Naive thymus-derived CD4-positive, alpha-beta T cell (primary cell): ENCODE measurements at regions not wholly inside any gene's neighbourhood (a gene's known extent, or its start where the extent isn't known, plus 50 kb on each side); places are given as distances from the start of the nearest gene placed in this dataset.

Experiments used
- ATAC-seq: fragments of 150-1000 bp; cut with Tn5 transposase; 2 replicates; pipeline ENCODE4 v1.10.0; 2021; ENCODE audit warnings: mild to moderate bottlenecking, moderate library complexity
- CTCF ChIA-PET: fragments of 350-600 bp; sonication (Branson Sonifier 250); formaldehyde crosslinking; loops from one replicate; lab custom pipeline; 2021; ENCODE audit warnings: antibody characterized with exemption; lab: Charles Lee
- POLR2A ChIA-PET: fragments of 350-600 bp; sonication (Branson Sonifier 250); formaldehyde crosslinking; loops from one replicate; lab custom pipeline; 2021; ENCODE audit warnings: antibody characterized with exemption, inconsistent platforms; lab: Charles Lee
- DNase-seq, 9 donors: peaks; one replicate each; pipeline versions ENCODE4 v3.0.0 to v3.0.0-alpha.2; 2020 to 2022; ENCODE audit warnings: mixed read lengths in 1 of 9
- H3K27ac ChIP-seq: one replicate; pipeline ENCODE4 v1.7.0; 2013; ENCODE audit warnings: mild to moderate bottlenecking, low read depth, low read length, moderate library complexity
- H3K27me3 ChIP-seq, 2 donors: one replicate each; pipeline ENCODE4 v1.7.0; 2013; ENCODE audit warnings: low read length in 2 of 2, mild to moderate bottlenecking in 2 of 2, moderate library complexity in 2 of 2; ENCODE audit not compliant: control insufficient read depth in 2 of 2, insufficient read depth in 2 of 2
- H3K36me3 ChIP-seq, 3 experiments: 1 replicate in 2 of 3; 2 replicates in 1 of 3; pipeline ENCODE4 v1.7.0; 2013; ENCODE audit warnings: low read length in 3 of 3, mild to moderate bottlenecking in 3 of 3, moderate library complexity in 1 of 3; ENCODE audit not compliant: insufficient read depth in 3 of 3, control insufficient read depth in 2 of 3
- H3K4me1 ChIP-seq, 2 donors: one replicate each; pipeline ENCODE4 v1.7.0; 2013; ENCODE audit warnings: low read length in 2 of 2, mild to moderate bottlenecking in 2 of 2, moderate library complexity in 1 of 2; ENCODE audit not compliant: control insufficient read depth in 2 of 2, insufficient read depth in 2 of 2
- H3K4me3 ChIP-seq: 2 replicates; pipeline ENCODE4 v1.7.0; 2013; ENCODE audit warnings: mild to moderate bottlenecking, low read length
- H3K9me3 ChIP-seq, 3 experiments: 1 replicate in 2 of 3; 2 replicates in 1 of 3; pipeline ENCODE4 v1.7.0; 2013; ENCODE audit warnings: low read length in 3 of 3; ENCODE audit not compliant: control insufficient read depth in 2 of 3
- H3K27ac Mint-ChIP-seq, 9 donors: one replicate each; pipeline ENCODE4 v1.8.0; 2020 to 2022; ENCODE audit warnings: mixed read lengths in 9 of 9, mild to moderate bottlenecking in 8 of 9, moderate library complexity in 5 of 9, inconsistent platforms in 2 of 9
- H3K27me3 Mint-ChIP-seq, 5 donors: one replicate each; pipeline ENCODE4 v1.8.0; 2021 to 2022; ENCODE audit warnings: mixed read lengths in 5 of 5, mild to moderate bottlenecking in 1 of 5
- H3K36me3 Mint-ChIP-seq, 5 donors: one replicate each; pipeline ENCODE4 v1.8.0; 2020 to 2022; ENCODE audit warnings: mixed read lengths in 5 of 5, mild to moderate bottlenecking in 3 of 5, inconsistent platforms in 1 of 5
- H3K4me1 Mint-ChIP-seq, 7 donors: one replicate each; pipeline ENCODE4 v1.8.0; 2020 to 2022; ENCODE audit warnings: mixed read lengths in 7 of 7, mild to moderate bottlenecking in 3 of 7, inconsistent platforms in 1 of 7
- H3K4me3 Mint-ChIP-seq, 10 donors: one replicate each; pipeline ENCODE4 v1.8.0; 2020 to 2022; ENCODE audit warnings: mild to moderate bottlenecking in 10 of 10, mixed read lengths in 10 of 10, moderate library complexity in 6 of 10, inconsistent platforms in 2 of 10
- H3K9me3 Mint-ChIP-seq, 11 donors: one replicate each; pipeline ENCODE4 v1.8.0; 2020 to 2022; ENCODE audit warnings: mixed read lengths in 11 of 11, mild to moderate bottlenecking in 4 of 11, inconsistent platforms in 1 of 11, moderate library complexity in 1 of 11
- intact Hi-C, 2 donors: fragments of 100-400 bp; cut with micrococcal nuclease; formaldehyde crosslinking; loops; one replicate each; pipeline ENCODE4 v1.15.1; 2023

DNA sequence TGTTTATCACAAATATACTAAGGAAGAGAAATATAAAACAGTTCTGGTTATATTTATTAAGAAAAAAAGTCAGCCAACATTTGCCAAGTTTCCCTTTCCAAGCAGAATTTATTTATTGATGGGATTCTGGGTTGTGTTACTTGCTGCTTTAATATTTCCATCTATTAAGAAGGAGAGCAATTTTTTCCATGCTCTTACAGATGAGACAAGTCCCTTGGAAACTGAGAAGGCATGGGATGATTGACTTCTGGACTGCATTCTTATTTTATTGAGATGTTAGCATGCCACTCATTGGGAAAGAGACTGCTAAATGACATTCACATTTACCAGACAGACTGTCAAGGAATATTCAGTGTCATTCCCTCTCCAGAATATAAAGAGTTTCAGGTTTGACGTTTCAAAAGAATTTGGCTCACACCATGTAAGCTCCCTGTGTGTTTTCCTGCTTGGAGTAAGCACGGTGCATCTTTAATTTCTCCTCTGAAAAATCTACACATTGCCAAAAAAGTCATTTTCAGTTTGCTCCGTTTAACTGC, 1565.2 kb upstream of the GOT2 start:
- ATAC-seq: no peak
- Mint-ChIP-seq H3K4me1 (no peaks in the 10 kb centered on the region), H3K27me3 (no peaks in the 10 kb centered on the region), H3K9me3 (peaks cover 0 to 28% (median 4%) of the 10 kb centered on the region in 11 donors), H3K4me3 (no peak overlapping the region), H3K27ac (no peak overlapping the region), H3K36me3 (no peaks in the 10 kb centered on the region)
- H3K4me1 ChIP-seq: no peaks in the 10 kb centered on the region
- no peak for DNase-seq
- no peaks in the 10 kb centered on the region for H3K9me3 ChIP-seq
- H3K27me3 ChIP-seq: no peaks in the 10 kb centered on the region
- no peak overlapping the region for H3K27ac ChIP-seq
- ChIA-PET CTCF (no interaction called here), POLR2A (no interaction called here)
- intact Hi-C loops: no loop called here
- no peaks in the 10 kb centered on the region for H3K36me3 ChIP-seq
- H3K4me3 ChIP-seq: no peak overlapping the region

DNA sequence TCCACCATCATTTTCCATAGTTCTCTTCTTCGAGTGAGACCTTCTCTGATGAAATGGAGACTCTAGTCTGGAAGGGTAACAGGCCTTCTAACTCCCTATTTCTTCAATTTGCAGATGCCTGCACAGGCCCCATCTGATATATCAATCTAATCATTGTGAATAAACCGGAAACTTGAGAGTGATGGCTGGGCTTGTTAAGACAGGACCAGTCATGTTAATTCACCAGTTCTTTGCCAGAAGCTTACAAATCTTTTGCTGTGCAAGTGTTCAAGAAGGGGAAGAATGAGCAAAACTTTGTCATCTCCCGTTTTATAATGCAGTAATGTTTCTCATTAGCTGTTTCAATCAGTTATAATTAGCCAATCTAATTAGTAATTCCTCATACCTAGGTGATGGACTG, 1561.3 kb upstream of the GOT2 start:
- Mint-ChIP-seq H3K4me3 (no peak overlapping the region), H3K27ac (no peak overlapping the region), H3K27me3 (no peaks in the 10 kb centered on the region), H3K9me3 (peaks cover 0 to 15% (median 4%) of the 10 kb centered on the region in 11 donors), H3K4me1 (no peaks in the 10 kb centered on the region), H3K36me3 (no peaks in the 10 kb centered on the region)
- DNase-seq (no peak), ATAC-seq (no peak)
- intact Hi-C loops: no loop called here
- Histone ChIP-seq H3K27ac (no peak overlapping the region), H3K36me3 (no peaks in the 10 kb centered on the region), H3K4me3 (no peak overlapping the region), H3K27me3 (no peaks in the 10 kb centered on the region), H3K9me3 (no peaks in the 10 kb centered on the region), H3K4me1 (no peaks in the 10 kb centered on the region)
- ChIA-PET POLR2A (no interaction called here), CTCF (no interaction called here)

DNA sequence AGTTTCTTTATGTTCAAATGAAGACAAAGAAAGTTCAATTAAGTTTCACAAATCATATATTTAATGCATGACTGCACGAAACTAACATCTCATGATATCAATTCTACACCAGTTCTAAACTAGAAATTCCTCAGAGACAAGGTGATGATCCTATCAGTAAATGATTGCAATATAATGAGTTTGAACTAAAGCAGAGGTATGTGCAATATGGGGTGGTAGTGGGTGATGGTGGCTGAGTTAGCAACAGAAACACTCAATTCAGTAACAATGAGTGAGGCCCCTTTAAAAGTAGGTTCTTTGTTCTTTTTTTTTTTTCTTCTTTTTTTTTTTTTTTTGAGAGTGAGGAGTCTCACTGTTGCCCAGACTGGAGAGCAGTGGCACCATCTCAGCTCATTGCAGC, 1551.7 kb upstream of the GOT2 start:
- Mint-ChIP-seq H3K27ac (no peak overlapping the region), H3K9me3 (peaks cover 0 to 18% (median 4%) of the 10 kb centered on the region in 11 donors), H3K27me3 (no peaks in the 10 kb centered on the region), H3K36me3 (no peaks in the 10 kb centered on the region), H3K4me1 (peaks cover 0 to 2% (median 0%) of the 10 kb centered on the region in 7 donors), H3K4me3 (no peak overlapping the region)
- intact Hi-C loops: no loop called here
- no peak for DNase-seq
- no peak for ATAC-seq
- no peaks in the 10 kb centered on the region for H3K27me3 ChIP-seq
- H3K9me3 ChIP-seq: no peaks in the 10 kb centered on the region
- ChIA-PET POLR2A (no interaction called here), CTCF (no interaction called here)
- H3K36me3 ChIP-seq: no peaks in the 10 kb centered on the region
- H3K4me3 ChIP-seq: no peak overlapping the region
- H3K4me1 ChIP-seq: no peaks in the 10 kb centered on the region
- H3K27ac ChIP-seq: no peak overlapping the region

DNA sequence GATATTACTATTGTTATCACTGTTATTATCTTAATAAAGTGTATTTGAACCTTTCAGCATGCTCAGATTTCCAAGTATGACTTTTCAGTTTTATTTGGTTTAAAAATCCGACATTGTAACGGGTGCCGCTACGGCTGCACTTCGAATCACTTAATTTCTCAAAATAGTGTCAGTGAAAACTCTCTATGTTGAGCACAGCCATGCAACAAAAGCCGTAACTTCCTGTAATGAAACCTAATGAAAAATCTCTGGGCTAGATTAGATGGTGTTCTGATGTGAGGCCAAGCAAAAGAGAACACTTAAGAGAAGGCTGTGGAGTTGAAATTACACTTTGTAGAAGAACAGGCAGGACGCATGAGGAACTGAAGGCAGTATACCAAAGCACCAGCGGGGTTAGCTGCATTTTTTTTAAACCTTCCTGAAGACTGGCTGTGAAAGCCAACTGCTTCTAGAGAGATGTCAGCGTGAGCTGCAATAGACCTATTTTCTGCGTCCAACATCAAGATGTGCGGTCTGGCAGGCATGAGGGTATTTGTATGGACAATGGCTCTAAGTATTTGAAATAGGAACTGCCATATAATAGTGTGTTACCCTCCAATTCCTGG, 1545.0 kb upstream of the GOT2 start:
- Mint-ChIP-seq H3K4me1 (no peaks in the 10 kb centered on the region), H3K27me3 (no peaks in the 10 kb centered on the region), H3K9me3 (peaks cover 0 to 23% (median 7%) of the 10 kb centered on the region in 11 donors), H3K36me3 (no peaks in the 10 kb centered on the region), H3K4me3 (no peak overlapping the region), H3K27ac (no peak overlapping the region)
- ATAC-seq (no peak), DNase-seq (no peak)
- POLR2A ChIA-PET: no interaction called here
- CTCF ChIA-PET: no interaction called here
- no peak overlapping the region for H3K27ac ChIP-seq
- no peak overlapping the region for H3K4me3 ChIP-seq
- no peaks in the 10 kb centered on the region for H3K4me1 ChIP-seq
- intact Hi-C loops: no loop called here
- H3K27me3 ChIP-seq: no peaks in the 10 kb centered on the region
- H3K9me3 ChIP-seq: no peaks in the 10 kb centered on the region
- no peaks in the 10 kb centered on the region for H3K36me3 ChIP-seq

DNA sequence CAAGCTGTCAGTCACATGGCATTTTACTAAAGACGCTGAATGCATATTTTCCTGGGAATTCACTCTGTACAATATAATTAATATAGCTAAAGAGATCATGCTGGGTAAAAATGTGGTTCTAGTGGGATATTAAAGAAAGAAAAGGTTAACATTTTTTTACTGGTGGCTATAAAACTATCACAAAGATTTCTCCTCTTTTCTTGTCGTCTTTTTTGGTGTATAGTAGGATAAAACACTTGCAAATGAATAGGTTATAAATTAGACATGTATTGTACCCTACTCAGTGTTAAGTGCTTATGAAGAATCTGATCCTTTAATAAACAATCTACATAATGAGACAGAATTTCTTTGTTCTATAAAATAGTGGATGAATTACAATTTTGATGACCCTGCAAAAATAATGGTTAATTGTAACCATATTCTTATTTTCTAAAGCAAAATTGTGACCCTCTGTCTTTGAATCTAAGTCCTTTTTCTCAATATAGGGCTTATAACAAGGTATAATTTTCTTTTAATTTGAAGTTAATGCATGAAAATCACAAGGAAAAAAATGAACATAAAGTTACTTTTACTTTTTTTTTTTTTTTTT, 1540.4 kb upstream of the GOT2 start:
- ChIA-PET POLR2A (no interaction called here), CTCF (no interaction called here)
- Mint-ChIP-seq H3K9me3 (peaks cover 0 to 30% (median 8%) of the 10 kb centered on the region in 11 donors), H3K27me3 (no peaks in the 10 kb centered on the region), H3K36me3 (no peaks in the 10 kb centered on the region), H3K4me1 (no peaks in the 10 kb centered on the region), H3K27ac (no peak overlapping the region), H3K4me3 (no peak overlapping the region)
- no peak overlapping the region for H3K4me3 ChIP-seq
- no peak for ATAC-seq
- intact Hi-C loops: no loop called here
- H3K9me3 ChIP-seq: no peaks in the 10 kb centered on the region
- DNase-seq: no peak
- no peaks in the 10 kb centered on the region for H3K27me3 ChIP-seq
- no peaks in the 10 kb centered on the region for H3K4me1 ChIP-seq
- no peaks in the 10 kb centered on the region for H3K36me3 ChIP-seq
- H3K27ac ChIP-seq: no peak overlapping the region

DNA sequence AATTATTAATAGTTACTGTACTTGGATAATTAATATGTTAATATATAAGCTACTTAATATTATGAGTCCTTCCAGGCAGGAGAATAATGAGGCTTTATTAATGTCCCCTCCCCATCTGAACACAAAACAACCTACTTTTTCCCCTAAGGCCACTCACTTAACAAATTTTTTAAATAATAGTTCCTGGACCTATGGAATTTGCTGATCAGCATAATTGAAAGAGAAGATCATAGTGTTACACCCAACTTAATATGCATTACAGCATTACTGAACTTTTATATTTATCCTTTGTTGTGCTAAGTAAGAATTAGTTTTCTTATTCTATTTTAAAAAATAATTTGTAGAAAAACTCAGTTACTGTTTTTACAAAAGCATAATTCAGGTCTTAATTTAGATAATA, 1537.7 kb upstream of the GOT2 start:
- CTCF ChIA-PET: no interaction called here
- ATAC-seq (no peak), DNase-seq (no peak)
- H3K27ac ChIP-seq: no peak overlapping the region
- Mint-ChIP-seq H3K9me3 (peaks cover 0 to 26% (median 6%) of the 10 kb centered on the region in 11 donors), H3K36me3 (no peaks in the 10 kb centered on the region), H3K27me3 (no peaks in the 10 kb centered on the region), H3K27ac (no peak overlapping the region), H3K4me3 (no peak overlapping the region), H3K4me1 (no peaks in the 10 kb centered on the region)
- H3K4me3 ChIP-seq: no peak overlapping the region
- intact Hi-C loops: no loop called here
- no peaks in the 10 kb centered on the region for H3K9me3 ChIP-seq
- H3K27me3 ChIP-seq: no peaks in the 10 kb centered on the region
- H3K4me1 ChIP-seq: no peaks in the 10 kb centered on the region
- H3K36me3 ChIP-seq: no peaks in the 10 kb centered on the region
- POLR2A ChIA-PET: no interaction called here
